ENCODE measurements at regions not wholly inside any gene's neighbourhood (a gene's known extent, or its start where the extent isn't known, plus 50 kb on each side); places are given as distances from the start of the nearest gene placed in this dataset.

DNA sequence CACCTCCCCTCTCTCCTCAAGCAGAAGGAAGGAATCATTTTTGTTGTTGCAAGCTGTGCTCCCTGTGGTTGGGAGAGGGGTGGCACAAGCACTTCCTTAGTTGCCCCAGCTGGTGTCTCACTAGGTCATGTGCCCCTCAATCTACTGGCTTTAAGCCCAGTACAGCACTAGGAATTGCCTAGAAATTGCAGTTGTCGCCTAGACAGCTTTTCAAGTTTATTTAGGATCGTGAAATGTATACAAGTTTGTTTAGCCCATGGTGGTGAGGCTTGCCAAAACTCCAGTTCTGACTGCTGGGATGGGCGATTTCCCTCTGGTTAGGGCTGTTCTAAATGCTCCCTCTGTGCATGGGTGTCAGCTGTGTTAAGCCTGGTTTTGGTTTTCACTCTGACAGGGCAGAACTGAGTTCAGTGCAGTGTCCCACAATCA is 126.8 kb upstream of the ZNF644 start (continued):
- TF ChIP-seq CHD4 (IDR thresholded peaks at IDR 0.05), result no peak
- TF ChIP-seq NR2C2 (IDR thresholded peaks at IDR 0.05; ENCODE audit: borderline replicate concordance, control insufficient read depth, insufficient read length, low read depth), result no peak
- no peak for TF ChIP-seq SIN3A (IDR thresholded peaks at IDR 0.05; ENCODE audit: low read depth, low read length)
- no peak for TF ChIP-seq GABPA (IDR thresholded peaks at IDR 0.05; ENCODE audit: low read depth)
- TF ChIP-seq SUZ12 (IDR thresholded peaks at IDR 0.05; ENCODE audit: unreplicated experiment), result no peak
- TF ChIP-seq, protein P1, sequence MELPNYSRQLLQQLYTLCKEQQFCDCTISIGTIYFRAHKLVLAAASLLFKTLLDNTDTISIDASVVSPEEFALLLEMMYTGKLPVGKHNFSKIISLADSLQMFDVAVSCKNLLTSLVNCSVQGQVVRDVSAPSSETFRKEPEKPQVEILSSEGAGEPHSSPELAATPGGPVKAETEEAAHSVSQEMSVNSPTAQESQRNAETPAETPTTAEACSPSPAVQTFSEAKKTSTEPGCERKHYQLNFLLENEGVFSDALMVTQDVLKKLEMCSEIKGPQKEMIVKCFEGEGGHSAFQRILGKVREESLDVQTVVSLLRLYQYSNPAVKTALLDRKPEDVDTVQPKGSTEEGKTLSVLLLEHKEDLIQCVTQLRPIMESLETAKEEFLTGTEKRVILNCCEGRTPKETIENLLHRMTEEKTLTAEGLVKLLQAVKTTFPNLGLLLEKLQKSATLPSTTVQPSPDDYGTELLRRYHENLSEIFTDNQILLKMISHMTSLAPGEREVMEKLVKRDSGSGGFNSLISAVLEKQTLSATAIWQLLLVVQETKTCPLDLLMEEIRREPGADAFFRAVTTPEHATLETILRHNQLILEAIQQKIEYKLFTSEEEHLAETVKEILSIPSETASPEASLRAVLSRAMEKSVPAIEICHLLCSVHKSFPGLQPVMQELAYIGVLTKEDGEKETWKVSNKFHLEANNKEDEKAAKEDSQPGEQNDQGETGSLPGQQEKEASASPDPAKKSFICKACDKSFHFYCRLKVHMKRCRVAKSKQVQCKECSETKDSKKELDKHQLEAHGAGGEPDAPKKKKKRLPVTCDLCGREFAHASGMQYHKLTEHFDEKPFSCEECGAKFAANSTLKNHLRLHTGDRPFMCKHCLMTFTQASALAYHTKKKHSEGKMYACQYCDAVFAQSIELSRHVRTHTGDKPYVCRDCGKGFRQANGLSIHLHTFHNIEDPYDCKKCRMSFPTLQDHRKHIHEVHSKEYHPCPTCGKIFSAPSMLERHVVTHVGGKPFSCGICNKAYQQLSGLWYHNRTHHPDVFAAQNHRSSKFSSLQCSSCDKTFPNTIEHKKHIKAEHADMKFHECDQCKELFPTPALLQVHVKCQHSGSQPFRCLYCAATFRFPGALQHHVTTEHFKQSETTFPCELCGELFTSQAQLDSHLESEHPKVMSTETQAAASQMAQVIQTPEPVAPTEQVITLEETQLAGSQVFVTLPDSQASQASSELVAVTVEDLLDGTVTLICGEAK (IDR thresholded peaks at IDR 0.05; ENCODE audit: borderline replicate concordance), result no peak
- TF ChIP-seq KLF5 (IDR thresholded peaks at IDR 0.05; ENCODE audit: partially characterized antibody), result no peak
- no peak for TF ChIP-seq TCF3 (IDR thresholded peaks at IDR 0.05; ENCODE audit: borderline replicate concordance, insufficient read depth, low read depth, low read length)
- TF ChIP-seq SRF (IDR thresholded peaks at IDR 0.05; ENCODE audit: low read depth in 2 of 2, low read length in 2 of 2), result no peak
- no peak for TF ChIP-seq CBX3 (IDR thresholded peaks at IDR 0.05; ENCODE audit: borderline replicate concordance, low read depth)

DNA sequence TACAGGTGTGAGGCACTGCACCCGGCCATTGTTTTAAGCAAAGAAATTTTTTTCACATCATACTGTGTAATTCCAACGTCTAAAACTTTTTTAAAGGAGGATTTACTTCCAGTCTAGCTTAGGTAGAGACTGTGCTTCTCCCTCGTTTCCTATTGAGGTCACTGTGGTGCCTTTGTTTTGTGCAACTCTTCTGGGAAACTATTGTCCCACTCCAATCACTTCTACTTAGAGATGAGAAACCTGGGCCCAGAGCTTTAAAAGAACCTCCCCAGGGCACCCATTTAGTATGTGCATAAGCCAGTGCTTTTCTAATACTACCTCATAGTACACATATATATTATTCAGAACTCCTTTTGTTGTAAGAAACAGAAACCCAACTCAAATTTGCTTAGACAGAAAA is 120.0 kb upstream of the ZNF644 start:
- DNase-seq (ENCODE audit: low read depth, low spot score) (no peak), FAIRE-seq (no peak), ATAC-seq (no peak)
- no peaks in the 10 kb centered on the region for H3K27me3 ChIP-seq (replicated peaks in 1 of 2; ENCODE audit: control insufficient read depth in 2 of 2, insufficient read depth in 2 of 2, low read length in 1 of 2)
- no peaks in the 10 kb centered on the region for H3K79me2 ChIP-seq (ENCODE audit: control insufficient read depth, insufficient read depth, low read length)
- ChIA-PET SMC1A (ENCODE audit: uncharacterized antibody, unreplicated experiment) (interaction anchor here (0.6 to 1.1 kb wide), 2 partner anchors 25 to 124 kb away, joined by 3 read pairs; no protein-coding TSS in a partner anchor), RAD21 (ENCODE audit: unreplicated experiment) (interaction anchor here (1.1 kb wide), 1 partner anchor 25 kb away, joined by 3 read pairs; no protein-coding TSS in a partner anchor), CTCF (no interaction called here), POLR2A (no interaction called here)
- no peaks in the 10 kb centered on the region for H3K36me3 ChIP-seq (ENCODE audit: control insufficient read depth in 2 of 2, insufficient read depth in 2 of 2, low read length in 1 of 2)
- H3K4me2 ChIP-seq (ENCODE audit: control insufficient read depth, insufficient read depth), result no peak overlapping the region
- no peak overlapping the region for H3K4me3 ChIP-seq
- in situ Hi-C loops (cut with MboI), result no loop called here
- WGBS (ENCODE audit: insufficient coverage, insufficient replicate concordance, low lambda C conversion rate, missing lambda C conversion rate), result 16% methylated on average over 3 of the region's 3 CpGs
- no peaks in the 10 kb centered on the region for H4K20me1 ChIP-seq (ENCODE audit: control insufficient read depth, insufficient read depth)
- no TSS peak for BruUV-seq (replicated peaks)
- intact Hi-C loops (cut with micrococcal nuclease; ENCODE audit: unreplicated experiment), result no loop called here
- H3K9me3 ChIP-seq (replicated peaks; ENCODE audit: control insufficient read depth, insufficient read depth, low read length), result no peaks in the 10 kb centered on the region
- TF ChIP-seq, protein P2, sequence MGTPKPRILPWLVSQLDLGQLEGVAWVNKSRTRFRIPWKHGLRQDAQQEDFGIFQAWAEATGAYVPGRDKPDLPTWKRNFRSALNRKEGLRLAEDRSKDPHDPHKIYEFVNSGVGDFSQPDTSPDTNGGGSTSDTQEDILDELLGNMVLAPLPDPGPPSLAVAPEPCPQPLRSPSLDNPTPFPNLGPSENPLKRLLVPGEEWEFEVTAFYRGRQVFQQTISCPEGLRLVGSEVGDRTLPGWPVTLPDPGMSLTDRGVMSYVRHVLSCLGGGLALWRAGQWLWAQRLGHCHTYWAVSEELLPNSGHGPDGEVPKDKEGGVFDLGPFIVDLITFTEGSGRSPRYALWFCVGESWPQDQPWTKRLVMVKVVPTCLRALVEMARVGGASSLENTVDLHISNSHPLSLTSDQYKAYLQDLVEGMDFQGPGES (IDR thresholded peaks at IDR 0.05), result no peak
- TF ChIP-seq HDAC6 (IDR thresholded peaks at IDR 0.05; ENCODE audit: unreplicated experiment) (no peak), NR2C1 (IDR thresholded peaks at IDR 0.05) (no peak), NKRF (conservative IDR thresholded peaks at IDR 0.05) (no peak), PBX3 (IDR thresholded peaks at IDR 0.05; ENCODE audit: insufficient replicate concordance, low read depth, low read length) (no peak), YBX1 (IDR thresholded peaks at IDR 0.05) (no peak)
- H2AFZ ChIP-seq (ENCODE audit: control insufficient read depth, low read depth, low read length), result no peak overlapping the region
- no peak overlapping the region for H3K9ac ChIP-seq (ENCODE audit: control insufficient read depth, insufficient read depth, low read length)
- H3K4me1 ChIP-seq (ENCODE audit: control insufficient read depth, insufficient read depth, low read length), result no peaks in the 10 kb centered on the region
- no peak overlapping the region for H3K27ac ChIP-seq (ENCODE audit: control insufficient read depth, insufficient read depth)
